ENCODE measurements at regions not wholly inside any gene's neighbourhood (a gene's known extent, or its start where the extent isn't known, plus 50 kb on each side); places are given as distances from the start of the nearest gene placed in this dataset.

GRCh38 chr21:24210130-24210529, 1397.2 kb downstream of the MRPL39 start:
- TF ChIP-seq ZNF660 (tag by site-specific recombination; IDR thresholded peaks at IDR 0.05) (no peak), ZNF658 (tag by site-specific recombination; IDR thresholded peaks at IDR 0.05) (no peak), WT1 (tag by site-specific recombination; IDR thresholded peaks at IDR 0.05) (no peak), ZNF324 (tag by site-specific recombination; IDR thresholded peaks at IDR 0.05) (no peak), BCL6B (tag by site-specific recombination; IDR thresholded peaks at IDR 0.05) (no peak), ZNF513 (tag by site-specific recombination; IDR thresholded peaks at IDR 0.05) (no peak), ZNF830 (tag by site-specific recombination; IDR thresholded peaks at IDR 0.05; ENCODE audit: low read depth) (no peak), ZNF624 (tag by site-specific recombination; IDR thresholded peaks at IDR 0.05) (no peak), ZNF837 (tag by site-specific recombination; IDR thresholded peaks at IDR 0.05) (no peak), ZNF202 (tag by site-specific recombination; IDR thresholded peaks at IDR 0.05; ENCODE audit: borderline replicate concordance) (no peak), ZNF37A (tag by site-specific recombination; IDR thresholded peaks at IDR 0.05) (no peak), ZNF639 (tag by site-specific recombination; IDR thresholded peaks at IDR 0.05) (no peak), PRDM6 (tag by site-specific recombination; IDR thresholded peaks at IDR 0.05) (no peak), ZNF341 (tag by site-specific recombination; IDR thresholded peaks at IDR 0.05; ENCODE audit: low read depth) (no peak)
- Histone ChIP-seq H3K27ac (ENCODE audit: extremely low read depth, low read depth, low read length) (no peak overlapping the region), H3K9me3 (ENCODE audit: control insufficient read depth, insufficient read depth, low read depth, low read length) (no peaks in the 10 kb centered on the region), H3K36me3 (ENCODE audit: control insufficient read depth in 2 of 2, insufficient read depth in 1 of 2, low read length in 2 of 2) (no peaks in the 10 kb centered on the region), H3K4me1 (ENCODE audit: control insufficient read depth, insufficient read depth, low read length) (no peaks in the 10 kb centered on the region), H3K4me3 (ENCODE audit: low read depth, low read length) (no peak overlapping the region)
- CTCF ChIA-PET = no interaction called here
- POLR2A ChIA-PET = no interaction called here

- Histone ChIP-seq H3K4me3 (ENCODE audit: low read depth, low read length) (no peak overlapping the region), H3K36me3 (ENCODE audit: control insufficient read depth in 2 of 2, insufficient read depth in 1 of 2, low read length in 2 of 2) (no peaks in the 10 kb centered on the region), H3K9me3 (ENCODE audit: control insufficient read depth, insufficient read depth, low read depth, low read length) (no peaks in the 10 kb centered on the region), H3K4me1 (ENCODE audit: control insufficient read depth, insufficient read depth, low read length) (no peaks in the 10 kb centered on the region), H3K27ac (ENCODE audit: extremely low read depth, low read depth, low read length) (no peak overlapping the region)
- CTCF ChIA-PET = no interaction called here
- TF ChIP-seq PBX3 (CRISPR knock-in tag; IDR thresholded peaks at IDR 0.05) (no peak), ZNF140 (tag by site-specific recombination; IDR thresholded peaks at IDR 0.05) (no peak), ZNF366 (tag by site-specific recombination; conservative IDR thresholded peaks at IDR 0.05) (no peak), ZFP3 (tag by site-specific recombination; IDR thresholded peaks at IDR 0.05; ENCODE audit: low read depth) (no peak), ZNF19 (tag by site-specific recombination; IDR thresholded peaks at IDR 0.05; ENCODE audit: low read depth) (no peak), ZBTB21 (tag by site-specific recombination; IDR thresholded peaks at IDR 0.05) (no peak), ZEB2 (tag by site-specific recombination; IDR thresholded peaks at IDR 0.05) (no peak)
- POLR2A ChIA-PET = interaction anchor here (0.6 kb wide), 1 partner anchor 16 kb away, joined by 5 read pairs; no protein-coding TSS in a partner anchor
Measured at GRCh38 chr21:24208562-24209260, 1398.6 kb downstream of the MRPL39 start.

All from HEK293 (cell line).